Endodermal cell (in vitro differentiated cells): ENCODE measurements at regions not wholly inside any gene's neighbourhood (a gene's known extent, or its start where the extent isn't known, plus 50 kb on each side); places are given as distances from the start of the nearest gene placed in this dataset.
A peak's percentile ranks its signal among the peaks of the same experiment; 100 is the strongest.

Experiments
- DNase-seq: peaks from one replicate; pipeline ENCODE4 v3.0.0-alpha.2; 2017
- H3K27ac ChIP-seq: 2 replicates; pipeline ENCODE4 v1.5.1; 2013; ENCODE audit warnings: mild to moderate bottlenecking, low read depth, low read length, moderate library complexity
- H3K27me3 ChIP-seq: 2 replicates; pipeline ENCODE4 v1.6.1; 2013; ENCODE audit warnings: mild to moderate bottlenecking, low read length, moderate library complexity; ENCODE audit not compliant: insufficient read depth, control insufficient read depth, poor library complexity, severe bottlenecking
- H3K36me3 ChIP-seq: 2 replicates; pipeline ENCODE4 v1.7.0; 2013; ENCODE audit warnings: mild to moderate bottlenecking, low read length, moderate library complexity; ENCODE audit not compliant: control insufficient read depth, insufficient read depth
- H3K4me1 ChIP-seq: one replicate; pipeline ENCODE4 v1.7.0; 2013; ENCODE audit warnings: low read length; ENCODE audit not compliant: control insufficient read depth, insufficient read depth
- H3K4me3 ChIP-seq: 2 replicates; pipeline ENCODE4 v1.5.1; 2013; ENCODE audit warnings: mild to moderate bottlenecking, low read length, moderate library complexity
- H3K9ac ChIP-seq: 2 replicates; pipeline ENCODE4 v1.6.1; 2013; ENCODE audit warnings: mild to moderate bottlenecking, low read length, moderate library complexity; ENCODE audit not compliant: poor library complexity, severe bottlenecking; ENCODE audit errors: extremely low read depth
- H3K9me3 ChIP-seq: 2 replicates; pipeline ENCODE4 v1.6.1; 2013; ENCODE audit warnings: mild to moderate bottlenecking, low read length, moderate library complexity; ENCODE audit not compliant: control insufficient read depth
- H3K27ac Mint-ChIP-seq: 2 replicates; pipeline ENCODE4 v1.8.0; 2020; ENCODE audit warnings: mixed read lengths
- H3K27me3 Mint-ChIP-seq: 2 replicates; pipeline ENCODE4 v1.8.0; 2021; ENCODE audit warnings: mild to moderate bottlenecking, mixed read lengths; ENCODE audit not compliant: insufficient read depth
- H3K36me3 Mint-ChIP-seq: 2 replicates; pipeline ENCODE4 v1.8.0; 2020; ENCODE audit warnings: low read depth, mixed read lengths
- H3K4me1 Mint-ChIP-seq: 2 replicates; pipeline ENCODE4 v1.8.0; 2020; ENCODE audit warnings: mixed read lengths
- H3K4me3 Mint-ChIP-seq: 2 replicates; pipeline ENCODE4 v1.8.0; 2020; ENCODE audit warnings: mild to moderate bottlenecking, moderate library complexity, mixed read lengths
- H3K9me3 Mint-ChIP-seq: 2 replicates; pipeline ENCODE4 v1.8.0; 2020; ENCODE audit warnings: mild to moderate bottlenecking, mixed read lengths
- CTCF ChIP-seq: fragments of 200-600 bp; sonication (generic); conservative IDR thresholded peaks from 2 replicates; pipeline ENCODE4 v1.5.0; 2021; ENCODE audit warnings: antibody characterized with exemption, mild to moderate bottlenecking
- WGBS, 2 experiments: methylation state at CpG; one replicate each; pipeline versions ENCODE4 v1.1.5 to v1.1.7; 2013; ENCODE audit warnings: missing lambda C conversion rate in 2 of 2, mixed read lengths in 1 of 2; ENCODE audit not compliant: insufficient coverage in 1 of 2, insufficient read length in 1 of 2; 5-methylcytosine and 5-hydroxymethylcytosine counted together

GRCh38 chr13:92966341-92966740 is 260.3 kb upstream of the GPC6 start:
- Histone ChIP-seq H3K27me3 (no peaks in the 10 kb centered on the region), H3K27ac (no peak overlapping the region), H3K4me3 (no peak overlapping the region), H3K9ac (no peak overlapping the region), H3K36me3 (no peaks in the 10 kb centered on the region), H3K9me3 (peaks cover 9% of the 10 kb centered on the region), H3K4me1 (no peaks in the 10 kb centered on the region)
- Mint-ChIP-seq H3K36me3 (no peaks in the 10 kb centered on the region), H3K9me3 (peaks cover 6% of the 10 kb centered on the region), H3K27ac (no peak overlapping the region), H3K27me3 (no peaks in the 10 kb centered on the region), H3K4me1 (no peaks in the 10 kb centered on the region), H3K4me3 (no peak overlapping the region)
- DNase-seq = no peak
- 78 to 88% methylated on average over 8 of the region's 8 CpGs for WGBS, 2 experiments
- TF ChIP-seq CTCF = no peak

GRCh38 chr13:92966900-92967299 is 259.7 kb upstream of the GPC6 start:
- H3K4me3 ChIP-seq = no peak overlapping the region
- no peaks in the 10 kb centered on the region for H3K27me3 Mint-ChIP-seq
- peaks cover 9% of the 10 kb centered on the region for H3K9me3 ChIP-seq
- H3K9me3 Mint-ChIP-seq = peaks cover 3% of the 10 kb centered on the region
- no peaks in the 10 kb centered on the region for H3K4me1 ChIP-seq
- no peaks in the 10 kb centered on the region for H3K4me1 Mint-ChIP-seq
- H3K27ac Mint-ChIP-seq = no peak overlapping the region
- no peaks in the 10 kb centered on the region for H3K36me3 Mint-ChIP-seq
- H3K4me3 Mint-ChIP-seq = no peak overlapping the region
- no peak for TF ChIP-seq CTCF
- no peaks in the 10 kb centered on the region for H3K27me3 ChIP-seq
- 90 to 100% methylated on average over 1 to 5 of the region's 6 CpGs for WGBS, 2 experiments
- DNase-seq = no peak
- no peak overlapping the region for H3K27ac ChIP-seq
- no peaks in the 10 kb centered on the region for H3K36me3 ChIP-seq
- no peak overlapping the region for H3K9ac ChIP-seq

- Histone ChIP-seq H3K4me1 (no peaks in the 10 kb centered on the region), H3K9me3 (peaks cover 9% of the 10 kb centered on the region), H3K36me3 (no peaks in the 10 kb centered on the region), H3K9ac (no peak overlapping the region), H3K4me3 (no peak overlapping the region), H3K27ac (no peak overlapping the region), H3K27me3 (no peaks in the 10 kb centered on the region)
- 86% methylated on average over 3 of the region's 3 CpGs for WGBS, 2 experiments
- TF ChIP-seq CTCF = peak; percentile 47
- Mint-ChIP-seq H3K4me1 (no peaks in the 10 kb centered on the region), H3K27ac (no peak overlapping the region), H3K9me3 (peaks cover 3% of the 10 kb centered on the region), H3K36me3 (no peaks in the 10 kb centered on the region), H3K27me3 (no peaks in the 10 kb centered on the region), H3K4me3 (no peak overlapping the region)
- DNase-seq = peak; percentile 48
Measured at GRCh38 chr13:92967923-92968322, 258.7 kb upstream of the GPC6 start.
